AG09309 (cell line): ENCODE measurements at regions not wholly inside any gene's neighbourhood (a gene's known extent, or its start where the extent isn't known, plus 50 kb on each side); places are given as distances from the start of the nearest gene placed in this dataset.
A peak's percentile ranks its signal among the peaks of the same experiment; 100 is the strongest.

Experiments used
- DNase-seq: peaks from one replicate; pipeline ENCODE4 v3.0.0-alpha.2; 2010; ENCODE audit warnings: low read depth
- H3K4me3 ChIP-seq: 2 replicates; pipeline ENCODE4 v1.5.1; 2011; ENCODE audit warnings: mild to moderate bottlenecking, low read depth, low read length, moderate library complexity; ENCODE audit not compliant: control insufficient read depth
- CTCF ChIP-seq: IDR thresholded peaks from 2 replicates; pipeline ENCODE4 v1.5.1; 2011; ENCODE audit warnings: mild to moderate bottlenecking, low read depth, low read length, inconsistent platforms; ENCODE audit not compliant: insufficient read depth, control insufficient read depth; ENCODE audit errors: missing control alignments

DNA sequence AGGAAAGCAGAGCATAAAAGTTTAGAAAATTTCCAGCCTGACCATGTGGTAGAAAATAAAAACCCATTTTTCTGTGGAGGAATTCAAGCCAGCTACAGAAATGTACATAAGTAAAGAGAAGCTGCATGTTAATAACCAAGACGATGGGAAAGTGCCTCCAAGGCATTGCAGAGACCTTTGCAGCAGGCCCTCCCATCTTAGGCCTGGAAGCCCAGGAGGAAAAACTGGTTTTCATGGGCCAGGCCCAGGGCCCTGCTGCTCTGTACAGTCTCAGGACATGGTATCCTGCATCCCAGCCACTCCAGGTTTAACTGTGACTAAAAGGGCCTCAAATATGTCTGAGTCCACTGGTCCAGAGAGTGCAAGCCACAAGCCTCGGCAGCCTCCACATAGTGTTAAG, 754.8 kb upstream of the RIOK2 start:
- DNase-seq, result no peak
- TF ChIP-seq CTCF, result no peak
- no peak overlapping the region for H3K4me3 ChIP-seq

GRCh38 chr5:97943036-97943435, 760.0 kb upstream of the RIOK2 start:
- no peak overlapping the region for H3K4me3 ChIP-seq
- no peak for TF ChIP-seq CTCF
- no peak for DNase-seq

DNA sequence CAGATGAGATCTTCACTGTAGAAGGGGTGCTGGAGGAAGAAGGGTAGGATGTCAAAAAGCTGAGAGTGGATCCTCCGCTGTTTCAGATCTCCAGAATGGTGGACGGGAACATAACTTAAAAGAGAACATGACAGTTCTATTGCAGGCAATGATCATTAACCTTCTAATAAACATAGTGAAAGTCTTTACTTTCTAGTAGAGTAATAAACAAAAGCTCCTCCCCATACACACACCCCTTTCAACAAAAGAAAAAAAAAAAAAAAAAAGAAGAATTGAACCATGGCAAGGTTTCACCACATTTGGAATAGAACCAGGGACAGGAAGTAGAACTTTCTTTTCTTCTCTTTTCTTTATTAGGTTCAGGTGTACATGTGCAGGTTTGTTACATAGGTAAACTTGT, 768.1 kb upstream of the RIOK2 start:
- TF ChIP-seq CTCF, result no peak
- DNase-seq, result no peak
- H3K4me3 ChIP-seq, result no peak overlapping the region

DNA sequence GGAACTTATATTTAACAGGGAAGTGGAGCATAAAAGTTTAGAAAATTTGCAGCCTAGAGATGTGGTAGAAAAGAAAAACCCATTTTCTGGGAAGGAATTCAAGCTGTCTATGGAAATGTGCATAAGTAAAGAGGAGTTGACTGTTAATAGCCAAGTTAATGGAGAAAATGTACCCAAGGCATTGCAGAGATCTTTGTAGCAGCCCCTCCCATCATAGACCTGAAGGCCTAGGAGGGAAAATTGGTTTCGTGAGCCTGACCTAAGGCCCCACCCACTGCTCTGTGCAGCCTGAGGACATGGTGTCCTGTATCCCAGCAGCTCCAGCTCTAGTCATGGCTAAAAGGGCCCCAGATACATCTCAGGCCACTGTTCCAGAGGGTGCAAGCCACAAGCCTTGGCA, 772.4 kb upstream of the RIOK2 start:
- DNase-seq, result no peak
- TF ChIP-seq CTCF, result no peak
- H3K4me3 ChIP-seq, result no peak overlapping the region

DNA sequence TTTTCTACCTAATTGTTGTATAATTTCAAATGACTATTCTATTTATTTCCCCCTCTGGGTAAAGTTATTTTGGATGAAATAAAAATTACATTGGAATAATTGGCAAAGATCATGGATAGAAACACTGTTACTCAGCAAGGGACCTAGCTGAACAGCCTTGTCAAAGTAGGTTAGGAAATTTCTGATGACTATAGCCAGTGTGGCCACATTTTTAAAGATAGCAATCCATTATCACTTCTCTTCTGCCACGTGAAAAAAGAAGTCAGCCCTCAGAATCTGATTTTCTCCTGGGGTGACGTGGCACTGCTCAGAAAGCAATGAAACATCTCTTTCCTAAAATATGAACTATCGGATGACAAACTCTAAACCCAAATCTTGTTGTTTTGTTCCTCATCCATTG, 784.2 kb upstream of the RIOK2 start:
- no peak for DNase-seq
- no peak for TF ChIP-seq CTCF
- no peak overlapping the region for H3K4me3 ChIP-seq

GRCh38 chr5:97968346-97968745, 785.3 kb upstream of the RIOK2 start:
- TF ChIP-seq CTCF, result no peak

DNA sequence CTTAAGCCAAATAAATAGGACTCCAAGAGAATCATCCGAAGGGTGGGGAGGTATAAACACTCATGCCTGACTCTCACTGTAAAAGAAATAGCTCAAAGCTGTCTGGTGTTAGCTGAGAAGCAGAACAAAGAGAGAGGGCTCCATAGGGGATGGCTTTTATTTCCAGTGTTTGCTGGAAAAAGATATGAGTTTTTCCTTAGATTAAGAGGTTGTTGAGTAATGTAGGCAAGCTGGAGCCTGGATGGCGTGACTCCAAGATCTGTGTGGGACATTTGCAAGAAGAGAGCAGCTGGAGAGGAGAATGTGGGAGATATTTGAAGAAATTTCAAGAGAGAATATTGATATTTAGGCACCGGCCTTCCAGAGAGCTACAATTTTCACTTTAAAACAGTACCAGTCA, 793.7 kb upstream of the RGMB start:
- DNase-seq, result peak; percentile 2
- TF ChIP-seq CTCF, result no peak
- H3K4me3 ChIP-seq, result no peak overlapping the region

More at GRCh38 chr5:97968346-97968745, 785.3 kb upstream of the RIOK2 start:
- no peak overlapping the region for H3K4me3 ChIP-seq
- no peak for DNase-seq
